Fibroblast of upper back skin (primary cell): ENCODE measurements at regions not wholly inside any gene's neighbourhood (a gene's known extent, or its start where the extent isn't known, plus 50 kb on each side); places are given as distances from the start of the nearest gene placed in this dataset.
"Not testable (repeated sequence)": the region's sequence is repeated elsewhere in the genome, so short reads cannot be mapped to it uniquely, and the experiment has no call there.

Experiments
- DNase-seq: peaks from one replicate; pipeline ENCODE4 v3.0.0-alpha.2; 2013

GRCh38 chr20:29320216-29320949 lies 1937.1 kb upstream of the DEFB115 start:
- not testable (repeated sequence) for DNase-seq

- DNase-seq, result not testable (repeated sequence)
Measured at GRCh38 chr20:29323631-29324515, 1933.6 kb upstream of the DEFB115 start.

GRCh38 chr20:29324516-29325303 lies 1932.8 kb upstream of the DEFB115 start:
- not testable (repeated sequence) for DNase-seq

GRCh38 chr20:29325304-29325640 lies 1932.2 kb upstream of the DEFB115 start:
- no peak for DNase-seq

GRCh38 chr20:29325781-29326180 lies 1931.7 kb upstream of the DEFB115 start:
- not testable (repeated sequence) for DNase-seq

GRCh38 chr20:29326376-29327070 lies 1930.9 kb upstream of the DEFB115 start:
- no peak for DNase-seq

DNA sequence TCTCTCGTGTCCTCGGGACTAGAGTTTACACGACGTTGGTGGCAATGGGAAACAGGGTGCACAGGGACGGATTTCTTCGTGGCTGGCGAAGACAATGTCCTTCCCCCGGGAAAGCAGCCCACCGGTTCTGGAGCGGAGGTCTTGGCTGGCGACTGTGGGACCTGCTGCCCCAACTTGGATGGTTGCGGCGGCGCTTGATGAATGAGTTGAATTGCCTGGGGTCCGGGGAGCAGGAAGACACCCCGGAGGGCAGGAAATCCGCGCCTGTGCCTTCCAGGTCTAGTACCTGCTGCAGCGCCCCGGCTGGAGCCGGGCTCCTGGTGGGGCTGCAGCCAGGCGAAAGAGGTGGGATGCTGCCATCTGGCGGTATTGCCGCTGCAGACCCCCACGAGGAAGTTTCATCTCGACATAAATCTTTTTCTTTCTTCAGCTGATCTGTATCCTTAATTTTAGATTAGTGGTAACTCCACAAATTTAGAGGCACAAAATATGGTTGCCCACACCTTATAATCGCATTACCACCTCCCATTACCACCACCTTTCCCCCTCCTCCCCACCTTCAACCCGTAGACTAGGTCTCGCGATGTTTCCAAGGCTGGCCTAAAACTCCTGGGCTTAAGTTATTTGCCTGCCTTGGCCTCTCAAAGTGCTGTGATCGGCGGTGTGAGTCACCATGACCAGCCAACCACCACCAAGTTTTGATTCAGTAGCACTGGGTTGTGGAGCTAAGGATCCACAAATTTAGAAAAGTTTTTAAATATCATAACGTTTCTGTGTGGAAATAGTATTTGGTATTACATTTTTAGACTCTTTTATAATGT lies 1929.7 kb upstream of the DEFB115 start:
- DNase-seq, result not testable (repeated sequence)

DNA sequence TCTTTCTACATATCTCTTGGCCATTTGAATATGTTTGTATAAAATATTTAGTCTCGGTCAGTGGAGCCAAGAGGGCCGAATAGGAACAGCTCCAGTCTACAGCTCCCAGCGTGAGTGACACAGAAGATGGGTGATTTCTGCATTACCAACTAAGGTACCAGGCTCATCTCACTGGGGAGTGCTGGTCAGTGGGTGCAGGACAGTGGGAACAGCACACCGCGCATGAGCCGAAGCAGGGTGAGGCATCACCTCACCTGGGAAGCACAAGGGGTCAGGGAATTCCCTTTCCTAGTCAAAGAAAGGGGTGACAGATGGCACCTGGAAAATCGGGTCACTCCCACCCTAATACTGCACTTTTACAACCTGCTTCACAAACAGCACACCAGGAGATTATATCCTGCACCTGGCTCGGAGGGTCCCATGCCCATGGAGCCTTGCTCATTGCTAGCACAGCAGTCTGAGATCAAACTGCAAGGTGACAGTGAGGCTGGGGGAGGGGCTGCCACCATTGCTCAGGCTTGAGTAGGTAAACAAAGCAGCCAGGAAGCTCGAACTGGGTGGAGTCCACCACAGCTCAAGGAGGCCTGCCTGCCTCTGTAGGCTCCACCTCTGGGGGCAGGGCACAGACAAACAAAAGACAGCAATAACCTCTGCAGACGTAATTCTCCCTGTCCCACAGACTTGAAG lies 1926.9 kb upstream of the DEFB115 start:
- not testable (repeated sequence) for DNase-seq

GRCh38 chr20:29349836-29350235 lies 1907.6 kb upstream of the DEFB115 start:
- DNase-seq, result no peak

- not testable (repeated sequence) for DNase-seq
Measured at GRCh38 chr20:29375937-29376336, 1881.5 kb upstream of the DEFB115 start.

GRCh38 chr20:29392853-29393252 lies 1864.6 kb upstream of the DEFB115 start:
- DNase-seq, result not testable (repeated sequence)

DNA sequence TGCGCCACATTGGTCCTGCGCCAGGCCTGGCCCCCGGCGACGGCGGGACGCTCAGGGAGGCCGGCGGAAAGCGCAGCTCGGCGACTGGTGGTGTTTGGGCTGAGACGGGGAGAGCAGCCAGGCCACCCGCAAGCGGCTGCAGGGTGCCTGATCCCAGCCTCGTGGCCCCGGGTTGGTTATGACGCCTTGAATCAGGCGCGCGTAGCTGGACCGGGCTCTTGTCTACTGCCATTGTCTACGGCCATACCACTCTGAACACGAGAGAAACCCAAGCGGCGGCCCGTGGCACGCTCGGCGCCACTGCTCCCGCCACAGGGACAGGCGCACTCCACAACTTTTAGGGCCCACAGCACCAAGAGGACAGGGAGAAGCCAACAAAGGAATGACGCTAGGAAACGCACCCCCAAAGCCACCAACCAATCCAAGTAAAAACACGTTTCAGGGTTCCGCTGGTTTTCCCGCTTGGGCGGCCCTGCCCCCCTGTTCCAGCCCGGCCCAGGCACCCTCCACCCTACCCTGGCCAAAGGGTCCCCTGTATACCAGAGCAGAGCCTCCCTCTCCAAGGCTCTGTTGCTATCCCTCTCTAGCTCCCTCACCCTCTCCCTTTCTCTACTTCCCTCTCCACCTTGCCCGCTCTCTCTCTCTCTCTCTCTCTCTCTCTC lies 1849.3 kb upstream of the DEFB115 start:
- peak; percentile 0 for DNase-seq

DNA sequence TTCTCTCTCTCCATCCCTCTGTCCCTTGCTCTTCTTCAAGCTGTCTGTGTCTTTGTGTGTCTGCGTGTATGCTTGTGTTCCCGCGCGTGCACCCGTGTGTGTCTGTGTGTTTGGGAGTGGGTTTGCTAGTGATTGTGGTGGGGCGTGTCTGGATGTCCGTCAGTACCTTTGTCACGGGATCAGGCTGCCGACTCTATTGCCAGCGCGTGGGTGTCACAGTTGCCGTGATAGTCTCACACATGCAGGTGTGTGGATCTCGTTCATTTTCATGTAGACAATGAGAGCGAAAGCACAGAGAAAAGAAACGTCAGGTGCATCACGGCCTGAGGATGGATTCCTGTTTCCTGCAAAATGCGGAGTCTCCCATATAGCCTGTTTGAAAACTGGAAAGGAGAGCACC lies 1848.8 kb upstream of the DEFB115 start:
- not testable (repeated sequence) for DNase-seq

- not testable (repeated sequence) for DNase-seq
Measured at GRCh38 chr20:29409160-29409689, 1848.2 kb upstream of the DEFB115 start.

DNA sequence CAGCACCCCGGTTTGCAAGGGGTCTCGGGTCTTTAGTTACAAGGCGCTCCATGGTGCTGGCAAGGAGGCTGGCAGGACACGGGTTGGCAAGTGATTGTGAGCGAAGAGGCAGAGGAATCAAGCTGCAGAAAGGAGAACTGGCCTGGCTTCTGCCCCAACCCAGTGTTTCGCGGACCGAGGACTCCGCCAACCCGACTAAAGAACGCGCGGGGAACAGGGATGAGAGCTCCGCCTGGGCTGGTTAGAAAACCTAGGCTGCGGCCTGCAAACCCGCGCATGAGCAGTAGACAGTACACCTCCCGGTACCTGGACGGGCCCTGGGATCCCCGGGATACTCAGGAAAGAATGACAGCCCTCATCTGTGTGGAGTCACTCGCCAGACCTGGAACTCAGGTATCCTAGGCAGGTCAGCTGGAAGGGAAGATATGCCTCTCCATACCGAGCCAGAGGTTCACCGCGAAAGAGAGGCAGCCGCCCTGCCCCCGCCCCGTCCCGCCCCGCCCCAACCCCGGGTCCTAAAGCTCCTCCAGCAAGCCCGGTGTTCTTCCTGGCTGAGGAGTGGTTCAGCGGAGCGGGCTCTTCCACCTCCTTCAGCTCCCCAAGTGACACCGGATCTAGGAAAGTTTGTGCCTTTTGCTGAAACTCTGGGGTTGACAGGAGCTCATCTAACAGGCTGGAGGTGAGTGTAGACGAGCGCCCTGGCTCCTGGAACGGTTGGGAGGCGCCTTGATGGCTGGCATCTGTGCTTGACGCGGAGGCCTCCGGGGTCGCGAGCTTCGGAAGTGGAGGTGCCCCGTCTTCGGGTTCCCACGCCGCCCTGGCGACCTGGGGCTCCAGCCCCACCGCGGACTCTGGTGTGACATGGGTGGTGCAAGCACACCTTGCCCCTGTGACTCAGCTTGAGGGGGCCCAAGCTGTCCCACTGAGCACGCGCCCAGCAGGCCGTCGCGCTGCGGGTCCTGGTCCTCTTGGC lies 1847.3 kb upstream of the DEFB115 start:
- DNase-seq, result no peak

GRCh38 chr20:29410806-29411457 lies 1846.5 kb upstream of the DEFB115 start:
- no peak for DNase-seq

DNA sequence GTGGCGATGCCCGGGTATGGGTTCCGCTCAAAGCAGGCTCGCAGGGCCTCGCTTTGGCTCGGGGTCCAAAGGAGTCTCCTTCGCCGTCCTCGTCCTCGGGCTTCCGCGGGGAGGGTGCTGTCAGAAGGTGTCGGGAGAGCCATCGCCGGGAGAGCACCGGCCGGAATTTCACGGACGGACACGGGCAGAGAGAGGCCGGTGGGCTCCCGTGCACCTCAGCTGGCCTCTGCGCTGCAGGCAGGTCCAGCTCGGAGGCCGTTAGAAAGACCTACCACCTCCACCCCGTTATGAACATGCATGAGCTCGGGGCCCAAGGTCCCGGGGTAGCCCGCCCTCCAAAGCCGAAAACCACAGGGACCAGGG lies 1846.0 kb upstream of the DEFB115 start:
- DNase-seq, result not testable (repeated sequence)

- no peak for DNase-seq
Measured at GRCh38 chr20:29419378-29419777, 1838.1 kb upstream of the DEFB115 start.
